Calu3 (cell line): ENCODE measurements at regions not wholly inside any gene's neighbourhood (a gene's known extent, or its start where the extent isn't known, plus 50 kb on each side); places are given as distances from the start of the nearest gene placed in this dataset.
"Not testable (repeated sequence)": the region's sequence is repeated elsewhere in the genome, so short reads cannot be mapped to it uniquely, and the experiment has no call there.

Source experiments
- BruUV-seq: library from RNA; stranded (reverse); fragments of 400-500 nt; replicated peaks from 2 replicates; lab custom pipeline; 2021; lab: Mats Ljungman, UMichigan
- CTCF ChIA-PET: fragments of 300-600 bp; sonication (Branson Sonifier 250); formaldehyde crosslinking; loops from one replicate; lab custom pipeline; 2022; ENCODE audit warnings: antibody characterized with exemption; lab: Charles Lee
- DNase-seq: peaks from one replicate; pipeline ENCODE4 v3.0.0; 2022
- H3K27ac Mint-ChIP-seq: one replicate; pipeline ENCODE4 v1.8.0; 2022; ENCODE audit warnings: mixed read lengths; ENCODE audit not compliant: unreplicated experiment
- H3K27me3 Mint-ChIP-seq: one replicate; pipeline ENCODE4 v1.8.0; 2022; ENCODE audit warnings: mixed read lengths; ENCODE audit not compliant: unreplicated experiment
- H3K36me3 Mint-ChIP-seq: one replicate; pipeline ENCODE4 v1.8.0; 2022; ENCODE audit warnings: mild to moderate bottlenecking, moderate library complexity, mixed read lengths; ENCODE audit not compliant: insufficient read depth, unreplicated experiment
- H3K4me1 Mint-ChIP-seq: one replicate; pipeline ENCODE4 v1.8.0; 2022; ENCODE audit warnings: mild to moderate bottlenecking, low read depth, mixed read lengths; ENCODE audit not compliant: unreplicated experiment
- H3K4me3 Mint-ChIP-seq: one replicate; pipeline ENCODE4 v1.8.0; 2022; ENCODE audit warnings: mild to moderate bottlenecking, low read depth, moderate library complexity, mixed read lengths; ENCODE audit not compliant: unreplicated experiment
- H3K9me3 Mint-ChIP-seq: one replicate; pipeline ENCODE4 v1.8.0; 2022; ENCODE audit warnings: low read depth, mixed read lengths; ENCODE audit not compliant: unreplicated experiment
- CTCF ChIP-seq: fragments of 200-600 bp; IDR thresholded peaks from one replicate; pipeline ENCODE4 v1.8.0; 2022; ENCODE audit warnings: antibody characterized with exemption; ENCODE audit not compliant: unreplicated experiment
- intact Hi-C: fragments of 100-400 bp; cut with micrococcal nuclease; formaldehyde crosslinking; loops from one replicate; pipeline ENCODE4 v1.10.0; 2022; ENCODE audit not compliant: unreplicated experiment

DNA sequence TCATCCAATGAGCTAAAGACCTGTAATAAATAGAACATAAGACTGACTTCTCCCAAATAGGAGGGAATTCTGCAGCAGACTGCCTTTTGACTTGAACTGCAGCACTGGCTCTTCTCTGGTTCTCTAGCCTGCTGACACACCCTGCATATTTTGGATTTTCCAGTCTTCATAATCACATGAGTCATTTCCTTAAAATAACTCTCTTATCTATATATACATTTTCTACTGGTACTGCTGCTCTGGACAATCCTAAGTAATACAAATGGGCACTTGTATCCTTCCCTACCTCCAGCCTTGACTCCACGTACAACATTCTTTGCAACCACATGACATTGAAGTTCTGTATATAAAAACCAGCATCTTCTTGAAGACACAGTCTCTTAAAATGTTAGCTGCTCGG, 429.4 kb upstream of the TMPRSS15 start:
- CTCF ChIA-PET, result no interaction called here

GRCh38 chr21:18834121-18834520, 430.5 kb upstream of the TMPRSS15 start:
- H3K9me3 Mint-ChIP-seq, DNase-seq, BruUV-seq, H3K4me1 Mint-ChIP-seq, H3K4me3 Mint-ChIP-seq, H3K27me3 Mint-ChIP-seq, H3K27ac Mint-ChIP-seq, H3K36me3 Mint-ChIP-seq, CTCF ChIA-PET, intact Hi-C loops: not testable (repeated sequence)

More for the DNA sequence above, 429.4 kb upstream of the TMPRSS15 start:
- BruUV-seq, result no TSS peak
- TF ChIP-seq CTCF, result no peak
- no peaks in the 10 kb centered on the region for H3K4me1 Mint-ChIP-seq
- no peak overlapping the region for H3K27ac Mint-ChIP-seq
- peaks cover 5% of the 10 kb centered on the region for H3K9me3 Mint-ChIP-seq
- no peaks in the 10 kb centered on the region for H3K36me3 Mint-ChIP-seq
- peak; percentile 4 for DNase-seq
- intact Hi-C loops, result no loop called here
- H3K27me3 Mint-ChIP-seq, result no peaks in the 10 kb centered on the region
- H3K4me3 Mint-ChIP-seq, result no peak overlapping the region

DNA sequence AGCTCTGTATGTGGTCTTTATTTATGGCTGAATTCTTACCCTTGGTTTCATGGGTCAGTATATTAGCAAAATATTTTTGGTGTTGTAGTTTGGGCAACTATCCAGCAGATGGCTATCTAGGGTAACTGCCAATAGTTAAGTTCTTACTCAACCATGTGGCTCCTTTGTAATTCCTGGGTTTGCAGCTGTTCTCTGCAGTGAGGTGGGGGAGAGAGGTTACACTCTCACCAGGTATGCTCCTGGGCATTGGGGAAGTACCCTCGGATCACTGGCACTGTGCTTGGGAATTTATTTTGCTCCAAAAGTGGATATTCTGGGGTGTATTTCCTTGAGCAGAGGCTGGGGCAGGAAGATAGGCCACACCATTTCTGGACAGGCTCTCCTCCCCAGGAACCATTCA, 436.7 kb upstream of the TMPRSS15 start:
- Mint-ChIP-seq H3K27ac (no peak overlapping the region), H3K9me3 (peaks cover 3% of the 10 kb centered on the region), H3K4me3 (no peak overlapping the region), H3K27me3 (no peaks in the 10 kb centered on the region), H3K36me3 (no peaks in the 10 kb centered on the region), H3K4me1 (no peaks in the 10 kb centered on the region)
- BruUV-seq, result no TSS peak
- TF ChIP-seq CTCF, result no peak
- DNase-seq, result no peak
- intact Hi-C loops, result no loop called here
- CTCF ChIA-PET, result no interaction called here

GRCh38 chr21:18857606-18858005, 454.0 kb upstream of the TMPRSS15 start:
- BruUV-seq, H3K4me1 Mint-ChIP-seq, CTCF ChIA-PET: not testable (repeated sequence)

GRCh38 chr21:18869104-18869503, 465.5 kb upstream of the TMPRSS15 start:
- BruUV-seq, result no TSS peak
- H3K4me1 Mint-ChIP-seq, result no peaks in the 10 kb centered on the region
- no peak for DNase-seq
- H3K9me3 Mint-ChIP-seq, result peaks cover 7% of the 10 kb centered on the region
- intact Hi-C loops, result no loop called here
- no peak overlapping the region for H3K27ac Mint-ChIP-seq
- H3K4me3 Mint-ChIP-seq, result no peak overlapping the region
- no peaks in the 10 kb centered on the region for H3K36me3 Mint-ChIP-seq
- TF ChIP-seq CTCF, result no peak
- CTCF ChIA-PET, result no interaction called here
- no peaks in the 10 kb centered on the region for H3K27me3 Mint-ChIP-seq

More at GRCh38 chr21:18857606-18858005, 454.0 kb upstream of the TMPRSS15 start:
- intact Hi-C loops, H3K27ac Mint-ChIP-seq, H3K9me3 Mint-ChIP-seq, H3K36me3 Mint-ChIP-seq, H3K27me3 Mint-ChIP-seq, DNase-seq, H3K4me3 Mint-ChIP-seq: not testable (repeated sequence)
